H1 (cell line): ENCODE measurements at regions not wholly inside any gene's neighbourhood (a gene's known extent, or its start where the extent isn't known, plus 50 kb on each side); places are given as distances from the start of the nearest gene placed in this dataset.

Experiments used
- CTCF ChIA-PET: fragments of 300-600 bp; sonication (Branson Sonifier 250); formaldehyde crosslinking; loops from one replicate; lab custom pipeline; 2021; ENCODE audit not compliant: partially characterized antibody; lab: Charles Lee
- POLR2A ChIA-PET: fragments of 300-600 bp; sonication (Branson Sonifier 250); formaldehyde crosslinking; loops from one replicate; lab custom pipeline; 2021; ENCODE audit warnings: inconsistent platforms; ENCODE audit not compliant: partially characterized antibody; lab: Charles Lee
- DNase-seq, 2 experiments: peaks; one replicate each; pipeline versions ENCODE4 v3.0.0 to v3.0.0-alpha.2; 2010 to 2022; ENCODE audit warnings: low spot score in 2 of 2, low read depth in 1 of 2, mixed read lengths in 1 of 2
- FAIRE-seq: peaks from 2 replicates; lab custom pipeline; 2011; peaks lifted over from hg19 to GRCh38; lab: Jason Lieb, UNC
- H2AFZ ChIP-seq: 2 replicates; pipeline ENCODE4 v1.8.1; 2012; ENCODE audit warnings: low read length, inconsistent platforms
- H2AK5ac ChIP-seq: 2 replicates; pipeline ENCODE4 v1.6.1; 2013; ENCODE audit warnings: low read depth, low read length
- H2BK120ac ChIP-seq: replicated peaks from 2 replicates; pipeline ENCODE3; 2013; ENCODE audit warnings: low read depth, low read length, inconsistent platforms
- H2BK12ac ChIP-seq: 2 replicates; pipeline ENCODE4 v1.6.1; 2013; ENCODE audit warnings: low read depth, low read length
- H2BK15ac ChIP-seq: 2 replicates; pipeline ENCODE4 v1.6.1; 2013; ENCODE audit warnings: low read length
- H2BK20ac ChIP-seq: 2 replicates; pipeline ENCODE4 v1.6.1; 2013; ENCODE audit warnings: low read length
- H2BK5ac ChIP-seq: 2 replicates; pipeline ENCODE4 v1.6.1; 2013; ENCODE audit warnings: low read depth, low read length
- H3K14ac ChIP-seq: 2 replicates; pipeline ENCODE4 v1.6.1; 2013; ENCODE audit warnings: inconsistent platforms; ENCODE audit not compliant: insufficient read length
- H3K18ac ChIP-seq: 2 replicates; pipeline ENCODE4 v1.6.1; 2013; ENCODE audit warnings: low read length; ENCODE audit errors: extremely low read depth
- H3K23ac ChIP-seq: 2 replicates; pipeline ENCODE4 v1.6.1; 2013; ENCODE audit warnings: inconsistent platforms; ENCODE audit not compliant: insufficient read length
- H3K23me2 ChIP-seq: 2 replicates; pipeline ENCODE4 v1.6.1; 2013; ENCODE audit warnings: low read depth, low read length
- H3K27ac ChIP-seq: 2 replicates; pipeline ENCODE4 v1.6.1; 2011; ENCODE audit warnings: low read depth, low read length, inconsistent platforms
- H3K27me3 ChIP-seq, 4 experiments: replicated peaks in 1 of 4; 1 replicate in 1 of 4; 2 replicates in 3 of 4; pipeline versions ENCODE4 v1.6.1 to v1.8.1; 2011 to 2013; ENCODE audit warnings: low read length in 3 of 4, mild to moderate bottlenecking in 3 of 4, inconsistent platforms in 2 of 4, mixed read lengths in 2 of 4, moderate library complexity in 1 of 4; ENCODE audit not compliant: control insufficient read depth in 3 of 4, insufficient read depth in 3 of 4; ENCODE audit errors: extremely low read depth in 1 of 4
- H3K36me3 ChIP-seq, 4 experiments: 2 replicates each; pipeline versions ENCODE4 v1.6.1 to v1.8.1; 2011 to 2013; ENCODE audit warnings: mild to moderate bottlenecking in 4 of 4, low read length in 3 of 4, moderate library complexity in 2 of 4, control low read depth in 1 of 4, inconsistent platforms in 1 of 4; ENCODE audit not compliant: insufficient read depth in 4 of 4, control insufficient read depth in 2 of 4
- H3K4ac ChIP-seq: replicated peaks from 2 replicates; pipeline ENCODE3; 2013; ENCODE audit warnings: low read length, low read depth, mixed read lengths, inconsistent platforms; ENCODE audit not compliant: insufficient read length
- H3K4me1 ChIP-seq, 4 experiments: replicated peaks in 1 of 4; 1 replicate in 1 of 4; 2 replicates in 3 of 4; pipeline versions ENCODE4 v1.6.1 to v1.8.1; 2011 to 2013; ENCODE audit warnings: low read length in 3 of 4, inconsistent platforms in 2 of 4, mixed read lengths in 1 of 4; ENCODE audit not compliant: insufficient read depth in 4 of 4, control insufficient read depth in 3 of 4
- H3K4me2 ChIP-seq, 2 experiments: 2 replicates each; pipeline versions ENCODE4 v1.6.1 to v1.8.1; 2011 to 2013; ENCODE audit warnings: low read depth in 2 of 2, low read length in 2 of 2, control low read depth in 1 of 2, inconsistent platforms in 1 of 2, mild to moderate bottlenecking in 1 of 2; ENCODE audit not compliant: insufficient read depth in 1 of 2
- H3K4me3 ChIP-seq, 4 experiments: fragments of 200-600, 300-600 bp in 1 of 4; sonication (generic), shearing (Covaris generic), sonication (Bioruptor Twin) in 1 of 4; 2 replicates each; pipeline versions ENCODE4 v1.5.1 to v1.8.1; 2011 to 2016; ENCODE audit warnings: low read length in 4 of 4, low read depth in 3 of 4, control low read depth in 2 of 4, inconsistent platforms in 2 of 4, mild to moderate bottlenecking in 2 of 4, mixed read lengths in 1 of 4, moderate library complexity in 1 of 4; ENCODE audit not compliant: insufficient read depth in 2 of 4; ENCODE audit errors: extremely low read depth in 1 of 4
- H3K56ac ChIP-seq: replicated peaks from 2 replicates; pipeline ENCODE3; 2013; ENCODE audit warnings: low read depth, mild to moderate bottlenecking, mixed read lengths, low read length, inconsistent platforms; ENCODE audit not compliant: insufficient read length
- H3K79me1 ChIP-seq: 2 replicates; pipeline ENCODE4 v1.6.1; 2013; ENCODE audit warnings: low read depth, low read length, control low read depth
- H3K79me2 ChIP-seq, 2 experiments: 2 replicates each; pipeline versions ENCODE4 v1.6.1 to v1.8.1; 2012 to 2013; ENCODE audit warnings: low read length in 2 of 2, mild to moderate bottlenecking in 2 of 2, inconsistent platforms in 1 of 2; ENCODE audit not compliant: insufficient read depth in 2 of 2, control insufficient read depth in 1 of 2
- H3K9ac ChIP-seq, 4 experiments: replicated peaks in 1 of 4; 1 replicate in 1 of 4; 2 replicates in 3 of 4; pipeline versions ENCODE4 v1.6.1 to v1.8.1; 2011 to 2013; ENCODE audit warnings: low read depth in 3 of 4, low read length in 3 of 4, control low read depth in 2 of 4, mild to moderate bottlenecking in 2 of 4, moderate library complexity in 2 of 4, inconsistent platforms in 1 of 4; ENCODE audit errors: extremely low read depth in 1 of 4
- H3K9me3 ChIP-seq, 2 experiments: 2 replicates each; pipeline versions ENCODE4 v1.6.1 to v1.8.1; 2012 to 2013; ENCODE audit warnings: mild to moderate bottlenecking in 2 of 2, moderate library complexity in 2 of 2, control low read depth in 1 of 2, inconsistent platforms in 1 of 2, low read depth in 1 of 2, low read length in 1 of 2, mixed read lengths in 1 of 2; ENCODE audit not compliant: insufficient read depth in 2 of 2
- H4K20me1 ChIP-seq, 2 experiments: replicated peaks in 1 of 2; 2 replicates each; pipeline versions ENCODE3 to v1.8.1; 2011 to 2013; ENCODE audit warnings: inconsistent platforms in 2 of 2, low read length in 2 of 2, mild to moderate bottlenecking in 1 of 2; ENCODE audit not compliant: insufficient read depth in 2 of 2, control insufficient read depth in 1 of 2
- H4K5ac ChIP-seq: 2 replicates; pipeline ENCODE4 v1.6.1; 2013; ENCODE audit warnings: low read length, low read depth, mixed read lengths, inconsistent platforms; ENCODE audit not compliant: insufficient read length
- H4K8ac ChIP-seq: 2 replicates; pipeline ENCODE4 v1.8.0; 2013; ENCODE audit warnings: mild to moderate bottlenecking, moderate library complexity, low read length, inconsistent platforms; ENCODE audit not compliant: insufficient read depth; ENCODE audit errors: extremely low read depth
- H4K91ac ChIP-seq: replicated peaks from 2 replicates; pipeline ENCODE3; 2013; ENCODE audit warnings: low read length, mixed read lengths, inconsistent platforms; ENCODE audit not compliant: insufficient read length
- CHD2 ChIP-seq: IDR thresholded peaks from 2 replicates; pipeline ENCODE4 v1.6.1; 2012; ENCODE audit warnings: low read length, improper control_type of control experiment
- EGR1 ChIP-seq: IDR thresholded peaks from 2 replicates; pipeline ENCODE4 v1.6.1; 2011; ENCODE audit warnings: low read depth, low read length, borderline replicate concordance
- KDM1A ChIP-seq: fragments of 200-600, 300-600 bp; sonication (generic); IDR thresholded peaks from 2 replicates; pipeline ENCODE4 v1.7.1; 2016; ENCODE audit warnings: mild to moderate bottlenecking, low read length, borderline replicate concordance
- KDM4A ChIP-seq: IDR thresholded peaks from one replicate; pipeline ENCODE4 v1.7.1; 2012; ENCODE audit warnings: low read depth, mild to moderate bottlenecking, moderate library complexity, low read length, inconsistent platforms; ENCODE audit not compliant: severe bottlenecking
- POU5F1 ChIP-seq: IDR thresholded peaks from 2 replicates; pipeline ENCODE4 v1.6.1; 2011; ENCODE audit warnings: low read depth, mild to moderate bottlenecking, low read length, moderate library complexity
- SIX5 ChIP-seq: IDR thresholded peaks from 2 replicates; pipeline ENCODE4 v1.6.1; 2011; ENCODE audit warnings: mild to moderate bottlenecking, low read depth, low read length
- SUZ12 ChIP-seq: fragments of 200-600 bp; sonication (generic); IDR thresholded peaks from 2 replicates; pipeline ENCODE4 v1.6.1; 2012; ENCODE audit warnings: mild to moderate bottlenecking, inconsistent platforms, low read length, moderate library complexity, mixed read lengths
- WGBS, 2 experiments: shearing (Covaris generic) in 1 of 2; methylation state at CpG; one replicate each; pipeline versions ENCODE4 v1.1.6 to v1.1.7; 2013 to 2015; ENCODE audit warnings: low lambda C conversion rate in 2 of 2, mixed read lengths in 2 of 2, inconsistent platforms in 1 of 2, low coverage in 1 of 2, missing lambda C conversion rate in 1 of 2; ENCODE audit not compliant: insufficient replicate concordance in 2 of 2, insufficient coverage in 1 of 2, insufficient read length in 1 of 2; ENCODE audit errors: extremely low coverage in 1 of 2, missing lambda C conversion rate in 1 of 2; 5-methylcytosine and 5-hydroxymethylcytosine counted together

- no peak for TF ChIP-seq CHD2
- TF ChIP-seq EGR1, result no peak
- no peak for TF ChIP-seq KDM1A
- TF ChIP-seq SUZ12, result no peak
- TF ChIP-seq KDM4A, result no peak
- no peak for TF ChIP-seq POU5F1
- no peak for TF ChIP-seq SIX5
- H3K4me1 ChIP-seq, result peaks cover 0 to 9% (median 7%) of the 10 kb centered on the region in 4 experiments; a peak in 4 of 7 replicates
- H2BK12ac ChIP-seq, result peak overlapping the region; percentile 39; the same call in 1 of the 2 replicates
- no peak overlapping the region; the same call in 1 of the 2 replicates for H4K8ac ChIP-seq
- H3K79me1 ChIP-seq, result no peaks in the 10 kb centered on the region
- H3K4ac ChIP-seq, result peak overlapping the region; percentile 66
- H2BK120ac ChIP-seq, result no peak overlapping the region
- H3K18ac ChIP-seq, result peak overlapping the region; percentile 52; the same call in 1 of the 2 replicates
- no peak overlapping the region for H3K4me3 ChIP-seq
- H2BK20ac ChIP-seq, result peak overlapping the region; percentile 35; the same call in 1 of the 2 replicates
- CTCF ChIA-PET, result interaction anchor here (1.7 kb wide), 1 partner anchor 461 kb away, joined by 4 read pairs; no protein-coding TSS in a partner anchor
- 94% methylated on average over 14 of the region's 14 CpGs; no CpG with 5 or more reads in 1 of the 2 experiments for WGBS, 2 experiments
- POLR2A ChIA-PET, result interaction anchor here (0.7 to 1.4 kb wide), 2 partner anchors 9 to 11 kb away, joined by 3 read pairs; no protein-coding TSS in a partner anchor
- no peak overlapping the region for H3K14ac ChIP-seq
- H2BK15ac ChIP-seq, result peak overlapping the region; percentile 81
- no peak overlapping the region for H4K5ac ChIP-seq
- no peak overlapping the region for H2AK5ac ChIP-seq
- peak overlapping the region; percentile 61 for H4K91ac ChIP-seq
- DNase-seq, result no peak
- no peaks in the 10 kb centered on the region for H3K79me2 ChIP-seq
- no peak overlapping the region for H3K23ac ChIP-seq
- peak overlapping the region; percentile 15; the same call in 1 of the 2 replicates for H2BK5ac ChIP-seq
- H3K4me2 ChIP-seq, result no peak overlapping the region
- FAIRE-seq, result no peak
- no peak overlapping the region for H3K9ac ChIP-seq
- H2AFZ ChIP-seq, result 0 out of 2 replicates have a peak overlapping the region, but pooled peaks have one; percentile 65
- no peak overlapping the region for H3K56ac ChIP-seq
- H4K20me1 ChIP-seq, result no peaks in the 10 kb centered on the region
- no peaks in the 10 kb centered on the region; a peak in 1 of 7 replicates for H3K27me3 ChIP-seq
- H3K9me3 ChIP-seq, result no peaks in the 10 kb centered on the region; a peak in 1 of 4 replicates
- H3K36me3 ChIP-seq, result no peaks in the 10 kb centered on the region
- no peaks in the 10 kb centered on the region for H3K23me2 ChIP-seq
- H3K27ac ChIP-seq, result no peak overlapping the region
Observed at GRCh38 chr2:217206907-217207698, 347.2 kb upstream of the TNP1 start.
